Activated naive CD4-positive, alpha-beta T cell treated with anti-CD3 and anti-CD28 coated beads, Interleukin-2, amount 10 ng/mL, durations not matched to agents 7 days and 5 days (primary cell): ENCODE measurements at regions not wholly inside any gene's neighbourhood (a gene's known extent, or its start where the extent isn't known, plus 50 kb on each side); places are given as distances from the start of the nearest gene placed in this dataset.

Source experiments
- CTCF ChIA-PET: fragments of 350-600 bp; sonication (Branson Sonifier 250); formaldehyde crosslinking; loops from one replicate; lab custom pipeline; 2021; ENCODE audit warnings: antibody characterized with exemption; lab: Charles Lee
- DNase-seq: peaks from one replicate; pipeline ENCODE4 v3.0.0-alpha.2; 2020
- H3K27ac Mint-ChIP-seq: one replicate; pipeline ENCODE4 v1.8.0; 2021; ENCODE audit warnings: mild to moderate bottlenecking, moderate library complexity, mixed read lengths
- H3K27me3 Mint-ChIP-seq: one replicate; pipeline ENCODE4 v1.8.0; 2021; ENCODE audit warnings: mild to moderate bottlenecking, mixed read lengths
- H3K36me3 Mint-ChIP-seq: one replicate; pipeline ENCODE4 v1.8.0; 2021; ENCODE audit warnings: mixed read lengths
- H3K4me1 Mint-ChIP-seq: one replicate; pipeline ENCODE4 v1.8.0; 2021; ENCODE audit warnings: mixed read lengths
- H3K4me3 Mint-ChIP-seq: one replicate; pipeline ENCODE4 v1.8.0; 2021; ENCODE audit warnings: mild to moderate bottlenecking, moderate library complexity, mixed read lengths
- H3K9me3 Mint-ChIP-seq: one replicate; pipeline ENCODE4 v1.8.0; 2021; ENCODE audit warnings: mixed read lengths

- H3K27me3 Mint-ChIP-seq: no peaks in the 10 kb centered on the region
- DNase-seq: no peak
- no peaks in the 10 kb centered on the region for H3K4me1 Mint-ChIP-seq
- H3K36me3 Mint-ChIP-seq: no peaks in the 10 kb centered on the region
- H3K27ac Mint-ChIP-seq: no peak overlapping the region
- CTCF ChIA-PET: no interaction called here
- no peaks in the 10 kb centered on the region for H3K9me3 Mint-ChIP-seq
- H3K4me3 Mint-ChIP-seq: no peak overlapping the region
These were observed 254.4 kb upstream of the POU3F2 start for GRCh38 chr6:98579941-98580340.

GRCh38 chr6:98581705-98582104 is 252.7 kb upstream of the POU3F2 start:
- Mint-ChIP-seq H3K36me3 (no peaks in the 10 kb centered on the region), H3K4me1 (no peaks in the 10 kb centered on the region), H3K27ac (no peak overlapping the region), H3K27me3 (no peaks in the 10 kb centered on the region), H3K4me3 (no peak overlapping the region), H3K9me3 (no peaks in the 10 kb centered on the region)
- DNase-seq: no peak
- CTCF ChIA-PET: interaction anchor here (0.7 kb wide), 1 partner anchor 231 kb away, joined by 3 read pairs; no protein-coding TSS in a partner anchor

GRCh38 chr6:98583506-98583905 is 250.9 kb upstream of the POU3F2 start:
- Mint-ChIP-seq H3K4me3 (no peak overlapping the region), H3K27me3 (no peaks in the 10 kb centered on the region), H3K36me3 (no peaks in the 10 kb centered on the region), H3K27ac (no peak overlapping the region), H3K9me3 (no peaks in the 10 kb centered on the region), H3K4me1 (no peaks in the 10 kb centered on the region)
- DNase-seq: no peak
- CTCF ChIA-PET: no interaction called here

DNA sequence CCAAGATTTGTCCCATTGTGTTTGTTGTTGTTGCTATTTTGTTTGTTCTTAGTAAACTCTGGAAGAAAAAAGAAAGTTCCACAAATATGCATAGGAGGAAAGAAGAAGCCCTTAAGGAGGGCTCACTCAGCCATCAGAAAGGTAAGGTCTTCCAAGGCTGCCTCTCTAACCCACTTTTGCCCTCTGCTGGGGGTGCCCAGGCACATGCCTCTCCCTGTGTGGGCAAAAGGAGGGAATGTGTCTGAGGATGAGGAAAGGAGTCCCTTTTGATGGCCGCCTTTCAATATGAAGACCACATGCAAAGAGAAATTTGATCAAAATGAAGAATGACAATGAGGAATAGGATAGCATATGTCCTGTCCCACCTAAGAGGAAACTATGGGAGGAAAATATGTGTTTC is 248.2 kb upstream of the POU3F2 start:
- Mint-ChIP-seq H3K27me3 (no peaks in the 10 kb centered on the region), H3K36me3 (no peaks in the 10 kb centered on the region), H3K27ac (no peak overlapping the region), H3K9me3 (no peaks in the 10 kb centered on the region), H3K4me3 (no peak overlapping the region), H3K4me1 (no peaks in the 10 kb centered on the region)
- DNase-seq: no peak
- CTCF ChIA-PET: no interaction called here

DNA sequence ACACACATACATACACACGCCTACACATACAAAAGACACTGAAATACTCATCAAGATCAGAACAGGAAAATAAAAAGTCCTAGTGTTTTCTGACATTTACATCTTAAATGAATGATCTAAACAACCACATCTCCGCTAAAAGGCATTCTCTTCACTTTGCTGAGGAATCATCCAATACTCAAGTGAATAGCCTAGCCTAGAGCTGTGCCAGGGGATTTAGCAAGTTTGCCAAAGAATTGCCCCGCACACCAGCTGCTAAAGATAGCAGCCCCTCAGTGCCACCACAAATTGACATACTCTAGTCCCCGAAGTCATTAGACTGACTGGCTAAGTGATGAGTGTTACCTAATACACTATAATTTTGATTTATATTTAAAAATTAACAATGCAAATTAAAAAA is 246.8 kb upstream of the POU3F2 start:
- Mint-ChIP-seq H3K27me3 (no peaks in the 10 kb centered on the region), H3K9me3 (no peaks in the 10 kb centered on the region), H3K4me3 (no peak overlapping the region), H3K4me1 (no peaks in the 10 kb centered on the region), H3K27ac (no peak overlapping the region), H3K36me3 (no peaks in the 10 kb centered on the region)
- no peak for DNase-seq
- CTCF ChIA-PET: no interaction called here

GRCh38 chr6:98589536-98589935 is 244.8 kb upstream of the POU3F2 start:
- Mint-ChIP-seq H3K4me1 (no peaks in the 10 kb centered on the region), H3K27ac (no peak overlapping the region), H3K4me3 (no peak overlapping the region), H3K27me3 (no peaks in the 10 kb centered on the region), H3K36me3 (no peaks in the 10 kb centered on the region), H3K9me3 (no peaks in the 10 kb centered on the region)
- CTCF ChIA-PET: no interaction called here
- no peak for DNase-seq

GRCh38 chr6:98590136-98590681 is 244.2 kb upstream of the POU3F2 start:
- Mint-ChIP-seq H3K4me3 (no peak overlapping the region), H3K27ac (no peak overlapping the region), H3K27me3 (no peaks in the 10 kb centered on the region), H3K36me3 (no peaks in the 10 kb centered on the region), H3K4me1 (no peaks in the 10 kb centered on the region), H3K9me3 (no peaks in the 10 kb centered on the region)
- CTCF ChIA-PET: no interaction called here
- DNase-seq: no peak

DNA sequence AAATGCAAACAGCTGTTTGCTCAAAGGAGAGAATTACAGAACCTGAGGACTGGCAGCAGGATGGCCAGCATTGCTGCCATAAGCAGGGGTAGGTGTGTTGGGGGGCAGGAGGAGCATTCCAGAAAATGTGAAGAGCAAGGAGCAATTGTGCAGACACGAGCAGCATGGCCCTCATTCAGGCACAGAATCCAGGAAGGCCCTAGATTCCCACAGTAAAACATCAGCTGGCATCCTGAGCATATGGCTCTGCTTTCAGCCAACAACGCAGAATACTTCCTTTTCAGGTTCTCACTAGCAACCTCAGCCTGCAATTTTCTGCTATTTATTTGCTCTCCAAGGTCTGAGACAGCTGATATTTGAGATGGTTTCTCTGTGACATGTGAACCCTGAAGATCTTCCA is 243.4 kb upstream of the POU3F2 start:
- no peaks in the 10 kb centered on the region for H3K9me3 Mint-ChIP-seq
- CTCF ChIA-PET: no interaction called here

DNA sequence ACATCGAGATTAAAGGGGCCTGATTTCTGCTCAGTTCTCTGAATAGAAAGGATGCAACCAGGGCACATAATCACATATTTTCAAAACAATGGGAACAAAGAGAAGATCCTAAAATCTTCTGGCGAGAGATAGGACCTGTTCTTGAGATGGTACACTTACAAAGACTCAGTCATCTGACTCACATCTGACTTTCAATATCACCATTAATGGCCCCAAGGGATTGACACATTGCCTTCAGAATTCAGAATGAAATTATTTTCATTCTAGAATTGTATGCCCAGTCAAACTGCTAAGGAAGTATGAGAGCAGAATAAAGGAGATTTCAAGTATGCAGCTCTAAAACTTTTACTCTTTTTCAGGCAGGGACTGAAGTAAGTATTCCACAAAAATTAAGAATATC is 240.7 kb upstream of the POU3F2 start:
- Mint-ChIP-seq H3K36me3 (no peaks in the 10 kb centered on the region), H3K27me3 (no peaks in the 10 kb centered on the region), H3K4me1 (no peaks in the 10 kb centered on the region), H3K27ac (no peak overlapping the region), H3K4me3 (no peak overlapping the region), H3K9me3 (no peaks in the 10 kb centered on the region)
- CTCF ChIA-PET: no interaction called here
- DNase-seq: no peak

More for the DNA sequence above, 243.4 kb upstream of the POU3F2 start:
- no peak overlapping the region for H3K4me3 Mint-ChIP-seq
- no peak overlapping the region for H3K27ac Mint-ChIP-seq
- no peak for DNase-seq
- no peaks in the 10 kb centered on the region for H3K4me1 Mint-ChIP-seq
- no peaks in the 10 kb centered on the region for H3K36me3 Mint-ChIP-seq
- H3K27me3 Mint-ChIP-seq: no peaks in the 10 kb centered on the region

- Mint-ChIP-seq H3K36me3 (no peaks in the 10 kb centered on the region), H3K9me3 (no peaks in the 10 kb centered on the region), H3K27me3 (no peaks in the 10 kb centered on the region), H3K4me3 (no peak overlapping the region), H3K27ac (no peak overlapping the region), H3K4me1 (no peaks in the 10 kb centered on the region)
- no peak for DNase-seq
- CTCF ChIA-PET: no interaction called here
These were observed 232.7 kb upstream of the POU3F2 start for GRCh38 chr6:98601716-98602115.

DNA sequence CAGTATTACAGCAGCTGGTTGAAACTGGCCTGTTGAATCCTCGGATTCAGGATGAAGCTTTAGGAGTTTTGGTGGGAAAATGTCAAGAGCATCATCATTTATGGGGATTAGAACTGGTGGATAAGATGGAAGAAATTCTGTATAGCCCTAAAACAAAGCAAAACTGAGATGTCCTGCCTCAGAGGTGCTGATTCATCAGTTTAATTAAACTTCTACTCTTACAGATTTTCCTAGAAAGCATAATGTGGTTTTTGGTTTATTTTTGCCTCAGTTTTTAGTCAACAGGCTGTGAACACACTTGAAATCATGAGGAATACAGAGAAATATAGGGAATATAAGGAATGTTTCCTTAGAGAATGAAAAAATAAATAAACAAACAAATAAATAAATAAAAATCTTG is 228.7 kb upstream of the POU3F2 start:
- no peaks in the 10 kb centered on the region for H3K36me3 Mint-ChIP-seq
- no peaks in the 10 kb centered on the region for H3K9me3 Mint-ChIP-seq
- H3K27me3 Mint-ChIP-seq: no peaks in the 10 kb centered on the region
- CTCF ChIA-PET: no interaction called here
- no peak for DNase-seq
- H3K4me1 Mint-ChIP-seq: no peaks in the 10 kb centered on the region
- H3K4me3 Mint-ChIP-seq: no peak overlapping the region
- H3K27ac Mint-ChIP-seq: no peak overlapping the region

DNA sequence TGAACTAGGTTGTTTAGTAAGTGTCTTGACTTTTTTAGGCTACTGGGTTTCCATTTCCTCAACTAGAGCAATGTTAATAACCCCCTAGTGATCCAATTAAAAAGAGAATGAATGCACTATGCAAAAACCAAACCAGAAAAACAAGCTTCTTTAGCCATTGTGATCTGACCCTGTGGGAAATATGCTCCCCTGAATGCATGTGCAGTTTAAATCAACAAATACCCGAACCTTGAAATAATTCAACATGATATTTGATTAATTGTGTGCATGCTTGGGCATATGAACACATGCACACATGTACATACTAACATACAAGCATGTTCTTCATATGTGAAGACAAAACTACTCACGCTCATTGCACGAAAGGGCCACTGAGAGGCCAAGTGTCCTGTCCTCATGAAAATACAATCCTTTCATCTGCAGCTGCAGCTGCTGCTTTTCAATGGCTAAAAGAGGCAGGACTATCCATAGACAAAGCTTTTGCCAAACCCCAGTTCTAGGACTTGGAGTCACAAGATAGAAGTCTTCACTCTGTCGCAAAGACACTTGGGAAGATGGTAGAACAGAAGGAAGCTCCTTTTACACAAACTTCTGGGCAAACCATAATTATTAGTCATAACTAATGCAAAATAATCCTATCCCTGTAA is 207.1 kb upstream of the POU3F2 start:
- no peak overlapping the region for H3K27ac Mint-ChIP-seq
- CTCF ChIA-PET: no interaction called here
- no peak for DNase-seq
- no peaks in the 10 kb centered on the region for H3K27me3 Mint-ChIP-seq
- H3K4me1 Mint-ChIP-seq: no peaks in the 10 kb centered on the region
- no peaks in the 10 kb centered on the region for H3K9me3 Mint-ChIP-seq
- no peak overlapping the region for H3K4me3 Mint-ChIP-seq
- no peaks in the 10 kb centered on the region for H3K36me3 Mint-ChIP-seq

DNA sequence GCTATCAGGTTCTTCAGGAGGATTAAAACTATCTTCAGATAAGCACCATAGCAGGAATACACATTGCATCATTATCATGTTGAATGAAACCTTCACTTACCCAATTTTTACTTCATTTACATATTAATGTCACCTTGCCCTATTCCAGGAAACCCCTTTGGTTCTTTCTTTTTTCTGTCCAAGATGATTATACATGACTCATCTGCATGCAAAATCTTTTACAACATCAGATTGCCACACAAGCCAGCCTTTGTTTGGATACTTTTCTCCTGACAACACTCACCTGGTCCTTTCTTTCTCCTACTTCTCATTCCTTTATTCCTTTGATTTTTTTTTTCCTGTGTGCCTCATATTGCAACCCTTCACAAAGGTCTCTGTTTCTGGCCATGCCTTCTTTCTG is 200.5 kb upstream of the POU3F2 start:
- Mint-ChIP-seq H3K27me3 (no peaks in the 10 kb centered on the region), H3K4me1 (no peaks in the 10 kb centered on the region), H3K27ac (no peak overlapping the region), H3K9me3 (no peaks in the 10 kb centered on the region), H3K4me3 (no peak overlapping the region), H3K36me3 (no peaks in the 10 kb centered on the region)
- CTCF ChIA-PET: no interaction called here
- no peak for DNase-seq

- Mint-ChIP-seq H3K4me3 (no peak overlapping the region), H3K9me3 (no peaks in the 10 kb centered on the region), H3K27ac (no peak overlapping the region), H3K4me1 (no peaks in the 10 kb centered on the region), H3K27me3 (no peaks in the 10 kb centered on the region), H3K36me3 (no peaks in the 10 kb centered on the region)
- no peak for DNase-seq
- CTCF ChIA-PET: no interaction called here
These were observed 199.8 kb upstream of the POU3F2 start for GRCh38 chr6:98634569-98634968.

DNA sequence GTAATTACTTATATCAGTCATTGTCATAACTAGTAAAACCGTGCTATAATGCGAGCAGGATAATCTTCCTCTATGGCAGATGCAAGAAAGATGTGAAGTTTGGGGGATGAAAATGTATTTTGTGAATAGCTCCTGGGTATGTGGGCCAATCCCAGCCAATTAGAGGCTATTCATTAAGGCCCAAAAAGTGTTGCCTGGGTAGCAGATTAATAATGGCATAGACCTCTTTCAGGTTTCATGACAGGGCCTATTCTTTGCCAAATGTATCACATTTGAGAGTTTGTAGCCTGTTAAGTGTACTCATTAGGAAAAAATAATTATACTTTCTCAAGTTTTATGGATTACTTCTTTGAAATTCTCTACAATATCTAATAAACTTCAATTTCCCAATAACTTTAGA is 199.2 kb upstream of the POU3F2 start:
- no peak overlapping the region for H3K4me3 Mint-ChIP-seq
- no peaks in the 10 kb centered on the region for H3K4me1 Mint-ChIP-seq
- H3K9me3 Mint-ChIP-seq: no peaks in the 10 kb centered on the region
- no peaks in the 10 kb centered on the region for H3K27me3 Mint-ChIP-seq
- CTCF ChIA-PET: no interaction called here
- H3K36me3 Mint-ChIP-seq: no peaks in the 10 kb centered on the region
- no peak for DNase-seq
- no peak overlapping the region for H3K27ac Mint-ChIP-seq
